WERI-Rb-1 (cell line): ENCODE measurements at regions not wholly inside any gene's neighbourhood (a gene's known extent, or its start where the extent isn't known, plus 50 kb on each side); places are given as distances from the start of the nearest gene placed in this dataset.

Source experiments
- DNase-seq: peaks from one replicate; pipeline ENCODE4 v3.0.0-alpha.2; 2020
- H3K27ac ChIP-seq: fragments of 250-450 bp; sonication (Bioruptor Pico); 2 replicates; pipeline ENCODE4 v1.5.1; 2020; ENCODE audit warnings: mild to moderate bottlenecking, moderate library complexity
- H3K27me3 ChIP-seq: fragments of 250-450 bp; sonication (Bioruptor Pico); 2 replicates; pipeline ENCODE4 v1.5.1; 2021; ENCODE audit warnings: mild to moderate bottlenecking, low read depth, moderate library complexity; ENCODE audit not compliant: insufficient read depth, severe bottlenecking
- H3K36me3 ChIP-seq: fragments of 250-450 bp; sonication (Bioruptor Pico); 2 replicates; pipeline ENCODE4 v1.5.1; 2020; ENCODE audit warnings: mild to moderate bottlenecking, moderate library complexity
- H3K4me3 ChIP-seq: 2 replicates; pipeline ENCODE4 v1.5.1; 2011; ENCODE audit warnings: low read depth, mild to moderate bottlenecking, control low read depth, low read length
- H3K9me3 ChIP-seq: fragments of 250-450 bp; sonication (Bioruptor Pico); 2 replicates; pipeline ENCODE4 v1.5.1; 2021; ENCODE audit warnings: mild to moderate bottlenecking, moderate library complexity; ENCODE audit not compliant: severe bottlenecking
- CTCF ChIP-seq: IDR thresholded peaks from 2 replicates; pipeline ENCODE4 v1.5.1; 2011; ENCODE audit warnings: low read depth, mild to moderate bottlenecking, control low read depth, inconsistent platforms, low read length

- no peak for DNase-seq
- TF ChIP-seq CTCF = no peak
- Histone ChIP-seq H3K27me3 (peaks cover 4% of the 10 kb centered on the region), H3K27ac (no peak overlapping the region), H3K36me3 (no peaks in the 10 kb centered on the region), H3K4me3 (no peak overlapping the region), H3K9me3 (no peaks in the 10 kb centered on the region)
These were observed 194.4 kb downstream of the IZUMO3 start for GRCh38 chr9:24351258-24351657.

- DNase-seq = no peak
- Histone ChIP-seq H3K36me3 (no peaks in the 10 kb centered on the region), H3K27ac (no peak overlapping the region), H3K27me3 (peaks cover 5% of the 10 kb centered on the region), H3K4me3 (no peak overlapping the region), H3K9me3 (no peaks in the 10 kb centered on the region)
- no peak for TF ChIP-seq CTCF
These were observed 203.2 kb downstream of the IZUMO3 start for GRCh38 chr9:24342457-24342856.

- no peak for DNase-seq
- no peak overlapping the region for H3K27ac ChIP-seq
- no peak for TF ChIP-seq CTCF
- H3K4me3 ChIP-seq = no peak overlapping the region
- H3K27me3 ChIP-seq = no peaks in the 10 kb centered on the region
- H3K36me3 ChIP-seq = no peaks in the 10 kb centered on the region
- no peaks in the 10 kb centered on the region for H3K9me3 ChIP-seq
These were observed 212.1 kb downstream of the IZUMO3 start for GRCh38 chr9:24333629-24334028.

GRCh38 chr9:24298912-24299311 is 246.8 kb downstream of the IZUMO3 start:
- no peaks in the 10 kb centered on the region for H3K36me3 ChIP-seq
- H3K4me3 ChIP-seq = no peak overlapping the region
- H3K27me3 ChIP-seq = no peaks in the 10 kb centered on the region
- no peak for DNase-seq
- H3K9me3 ChIP-seq = no peaks in the 10 kb centered on the region
- no peak overlapping the region for H3K27ac ChIP-seq
- TF ChIP-seq CTCF = no peak

GRCh38 chr9:24297931-24298330 is 247.8 kb downstream of the IZUMO3 start:
- no peak overlapping the region for H3K4me3 ChIP-seq
- H3K9me3 ChIP-seq = no peaks in the 10 kb centered on the region
- no peak for TF ChIP-seq CTCF
- no peak for DNase-seq
- no peaks in the 10 kb centered on the region for H3K36me3 ChIP-seq
- no peaks in the 10 kb centered on the region for H3K27me3 ChIP-seq
- H3K27ac ChIP-seq = no peak overlapping the region

GRCh38 chr9:24296124-24296523 is 249.6 kb downstream of the IZUMO3 start:
- DNase-seq = no peak
- no peaks in the 10 kb centered on the region for H3K36me3 ChIP-seq
- H3K9me3 ChIP-seq = no peaks in the 10 kb centered on the region
- H3K4me3 ChIP-seq = no peak overlapping the region
- H3K27me3 ChIP-seq = no peaks in the 10 kb centered on the region
- H3K27ac ChIP-seq = no peak overlapping the region
- no peak for TF ChIP-seq CTCF
